DND-41 (cell line): ENCODE measurements at regions not wholly inside any gene's neighbourhood (a gene's known extent, or its start where the extent isn't known, plus 50 kb on each side); places are given as distances from the start of the nearest gene placed in this dataset.

Source experiments
- CTCF ChIP-seq: IDR thresholded peaks from 2 replicates; pipeline ENCODE4 v1.5.1; 2012; ENCODE audit warnings: borderline replicate concordance, low read length, moderate library complexity, mild to moderate bottlenecking; ENCODE audit not compliant: poor library complexity, severe bottlenecking; ENCODE audit errors: extremely low read depth
- EZH2 ChIP-seq: IDR thresholded peaks from 3 replicates; pipeline ENCODE4 v1.6.1; 2012; ENCODE audit warnings: borderline replicate concordance, low read depth, mild to moderate bottlenecking, moderate library complexity, low read length, inconsistent platforms; ENCODE audit not compliant: severe bottlenecking

DNA sequence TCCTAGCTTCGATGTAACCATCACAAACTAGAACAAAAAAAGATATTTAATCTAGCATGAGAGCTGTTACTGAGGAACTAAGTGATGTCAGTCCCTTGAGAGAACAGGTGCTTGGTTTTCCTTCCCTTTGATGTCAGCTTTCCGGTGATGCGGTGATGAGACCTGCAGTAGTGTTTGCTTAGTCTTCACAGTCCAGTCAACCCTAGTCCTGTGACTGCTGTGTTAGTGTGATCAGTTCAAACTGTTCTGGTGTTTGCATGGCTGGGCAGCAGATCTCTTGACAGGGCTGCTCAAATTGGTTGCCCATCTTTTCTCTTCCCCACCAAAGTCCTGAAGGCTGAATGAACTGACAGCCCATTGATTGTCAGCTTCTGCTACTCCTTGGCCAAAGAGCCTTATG, 608.6 kb upstream of the DAB2 start:
- TF ChIP-seq CTCF (no peak), EZH2 (no peak)
